ENCODE measurements at regions not wholly inside any gene's neighbourhood (a gene's known extent, or its start where the extent isn't known, plus 50 kb on each side); places are given as distances from the start of the nearest gene placed in this dataset.

DNA sequence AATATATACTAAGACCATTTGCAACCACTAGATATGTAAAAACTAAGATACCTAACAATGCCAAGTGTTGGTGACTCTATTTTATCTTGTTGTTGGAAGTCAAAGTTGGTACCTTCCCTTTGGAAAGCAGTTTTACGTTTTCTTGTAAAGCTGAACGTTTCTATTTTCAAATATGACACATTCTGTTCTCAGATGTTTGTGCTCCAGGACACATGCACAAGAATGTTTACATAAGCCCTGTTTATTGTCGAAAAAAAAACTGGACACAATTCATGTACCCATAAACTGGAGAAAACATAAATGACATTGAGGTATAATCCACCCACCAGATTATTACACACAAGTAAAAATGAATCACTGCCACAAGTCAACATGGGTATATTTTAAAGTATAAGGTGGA lies 967.4 kb downstream of the BCL11B start:
- TF ChIP-seq, protein P1, sequence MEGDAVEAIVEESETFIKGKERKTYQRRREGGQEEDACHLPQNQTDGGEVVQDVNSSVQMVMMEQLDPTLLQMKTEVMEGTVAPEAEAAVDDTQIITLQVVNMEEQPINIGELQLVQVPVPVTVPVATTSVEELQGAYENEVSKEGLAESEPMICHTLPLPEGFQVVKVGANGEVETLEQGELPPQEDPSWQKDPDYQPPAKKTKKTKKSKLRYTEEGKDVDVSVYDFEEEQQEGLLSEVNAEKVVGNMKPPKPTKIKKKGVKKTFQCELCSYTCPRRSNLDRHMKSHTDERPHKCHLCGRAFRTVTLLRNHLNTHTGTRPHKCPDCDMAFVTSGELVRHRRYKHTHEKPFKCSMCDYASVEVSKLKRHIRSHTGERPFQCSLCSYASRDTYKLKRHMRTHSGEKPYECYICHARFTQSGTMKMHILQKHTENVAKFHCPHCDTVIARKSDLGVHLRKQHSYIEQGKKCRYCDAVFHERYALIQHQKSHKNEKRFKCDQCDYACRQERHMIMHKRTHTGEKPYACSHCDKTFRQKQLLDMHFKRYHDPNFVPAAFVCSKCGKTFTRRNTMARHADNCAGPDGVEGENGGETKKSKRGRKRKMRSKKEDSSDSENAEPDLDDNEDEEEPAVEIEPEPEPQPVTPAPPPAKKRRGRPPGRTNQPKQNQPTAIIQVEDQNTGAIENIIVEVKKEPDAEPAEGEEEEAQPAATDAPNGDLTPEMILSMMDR (conservative IDR thresholded peaks at IDR 0.05 in 1 of 2, IDR thresholded peaks at IDR 0.05 in 1 of 2; ENCODE audit: extremely low read depth in 1 of 2, insufficient read depth in 1 of 2, low read depth in 1 of 2, low read length in 2 of 2) = no peak
- TF ChIP-seq EZH2 (IDR thresholded peaks at IDR 0.05; ENCODE audit: borderline replicate concordance, low read length) = no peak

Data from mammary epithelial cell (primary cell).